WI38 (cell line): ENCODE measurements at regions not wholly inside any gene's neighbourhood (a gene's known extent, or its start where the extent isn't known, plus 50 kb on each side); places are given as distances from the start of the nearest gene placed in this dataset.

ENCODE experiments used
- H3K4me3 ChIP-seq: 2 replicates; pipeline ENCODE4 v1.5.1; 2011; ENCODE audit warnings: low read depth, mild to moderate bottlenecking, control low read depth, low read length
- TF ChIP-seq, protein P1 (sequence below): IDR thresholded peaks from 2 replicates; pipeline ENCODE4 v1.5.1; 2012; ENCODE audit warnings: low read depth, mild to moderate bottlenecking, control low read depth, low read length

DNA sequence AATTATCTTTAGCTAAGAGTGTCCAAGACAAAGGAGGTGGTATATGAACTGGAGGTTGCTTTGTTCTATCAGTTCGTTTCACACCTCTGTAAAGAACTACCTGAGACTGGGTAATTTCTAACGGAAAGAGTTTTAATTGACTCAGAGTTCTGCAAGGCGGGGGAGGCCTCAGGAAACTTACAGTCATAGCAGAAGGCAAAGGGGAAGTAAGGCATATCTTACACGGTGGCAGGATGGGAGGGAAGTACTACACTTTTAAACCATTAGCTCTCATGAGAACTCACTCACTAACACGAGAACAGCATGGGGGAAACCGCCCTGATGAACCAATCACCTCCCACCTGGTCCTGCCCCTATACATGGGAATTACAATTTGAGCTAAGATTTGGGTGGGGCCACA, 1202.3 kb upstream of the LRRTM3 start:
- TF ChIP-seq, protein P1, sequence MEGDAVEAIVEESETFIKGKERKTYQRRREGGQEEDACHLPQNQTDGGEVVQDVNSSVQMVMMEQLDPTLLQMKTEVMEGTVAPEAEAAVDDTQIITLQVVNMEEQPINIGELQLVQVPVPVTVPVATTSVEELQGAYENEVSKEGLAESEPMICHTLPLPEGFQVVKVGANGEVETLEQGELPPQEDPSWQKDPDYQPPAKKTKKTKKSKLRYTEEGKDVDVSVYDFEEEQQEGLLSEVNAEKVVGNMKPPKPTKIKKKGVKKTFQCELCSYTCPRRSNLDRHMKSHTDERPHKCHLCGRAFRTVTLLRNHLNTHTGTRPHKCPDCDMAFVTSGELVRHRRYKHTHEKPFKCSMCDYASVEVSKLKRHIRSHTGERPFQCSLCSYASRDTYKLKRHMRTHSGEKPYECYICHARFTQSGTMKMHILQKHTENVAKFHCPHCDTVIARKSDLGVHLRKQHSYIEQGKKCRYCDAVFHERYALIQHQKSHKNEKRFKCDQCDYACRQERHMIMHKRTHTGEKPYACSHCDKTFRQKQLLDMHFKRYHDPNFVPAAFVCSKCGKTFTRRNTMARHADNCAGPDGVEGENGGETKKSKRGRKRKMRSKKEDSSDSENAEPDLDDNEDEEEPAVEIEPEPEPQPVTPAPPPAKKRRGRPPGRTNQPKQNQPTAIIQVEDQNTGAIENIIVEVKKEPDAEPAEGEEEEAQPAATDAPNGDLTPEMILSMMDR, result no peak
- no peak overlapping the region for H3K4me3 ChIP-seq

DNA sequence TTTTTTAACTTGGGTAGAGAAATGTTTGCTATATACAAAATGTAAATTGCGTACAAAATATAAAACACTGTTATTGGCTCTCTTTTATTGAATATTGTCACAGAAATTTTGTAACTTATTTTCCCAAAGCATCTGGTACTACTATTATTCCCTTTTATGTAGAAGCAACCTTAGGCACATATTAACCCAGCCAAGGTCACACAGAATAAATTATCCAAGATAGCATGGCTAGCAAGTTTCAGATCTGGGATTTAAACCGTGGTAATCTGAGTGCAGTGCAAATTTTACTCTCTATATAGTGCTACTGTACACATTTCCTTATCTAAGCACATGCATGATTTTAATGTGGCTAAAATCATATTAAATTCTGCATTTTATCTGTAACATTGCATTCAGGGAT, 1190.5 kb upstream of the LRRTM3 start:
- no peak overlapping the region for H3K4me3 ChIP-seq
- TF ChIP-seq, protein P1, result no peak

DNA sequence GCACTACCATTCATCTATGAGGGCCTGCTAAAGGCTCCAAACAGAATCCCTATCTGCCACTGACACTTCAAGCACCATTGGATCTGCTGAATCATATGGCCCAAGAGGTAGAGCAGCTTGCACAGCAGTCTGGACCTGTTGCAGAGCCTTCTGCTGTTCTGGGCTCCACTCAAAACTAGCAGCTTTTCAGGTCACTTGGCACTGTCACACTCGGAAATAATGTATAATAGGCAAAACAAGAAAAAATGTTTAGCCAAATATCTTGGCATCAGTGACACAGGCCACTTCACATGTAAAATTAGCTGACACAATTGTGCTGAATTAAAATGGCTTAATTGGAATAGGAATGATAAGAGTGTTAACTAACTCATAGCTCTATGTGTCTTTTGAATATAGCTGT, 1182.9 kb upstream of the LRRTM3 start:
- TF ChIP-seq, protein P1, result no peak
- no peak overlapping the region for H3K4me3 ChIP-seq

DNA sequence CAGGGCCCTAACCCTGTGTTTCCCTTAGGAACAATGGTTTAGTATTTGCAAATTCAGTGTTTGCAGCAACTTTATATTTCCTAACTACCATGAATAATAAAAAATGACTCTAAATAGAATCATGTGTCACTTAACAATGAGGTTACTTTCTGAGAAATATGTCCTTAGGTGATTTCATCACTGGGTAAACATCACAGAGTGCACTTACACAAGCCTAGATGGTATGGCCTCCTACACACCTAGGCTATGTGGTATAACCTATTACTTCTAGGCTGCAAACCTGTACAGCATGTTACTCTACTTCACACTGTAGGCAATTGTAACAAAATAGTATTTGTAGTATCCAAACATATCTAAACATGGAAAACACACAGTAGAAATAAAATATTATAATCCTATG, 1174.6 kb upstream of the LRRTM3 start:
- TF ChIP-seq, protein P1, result no peak
- H3K4me3 ChIP-seq, result no peak overlapping the region

DNA sequence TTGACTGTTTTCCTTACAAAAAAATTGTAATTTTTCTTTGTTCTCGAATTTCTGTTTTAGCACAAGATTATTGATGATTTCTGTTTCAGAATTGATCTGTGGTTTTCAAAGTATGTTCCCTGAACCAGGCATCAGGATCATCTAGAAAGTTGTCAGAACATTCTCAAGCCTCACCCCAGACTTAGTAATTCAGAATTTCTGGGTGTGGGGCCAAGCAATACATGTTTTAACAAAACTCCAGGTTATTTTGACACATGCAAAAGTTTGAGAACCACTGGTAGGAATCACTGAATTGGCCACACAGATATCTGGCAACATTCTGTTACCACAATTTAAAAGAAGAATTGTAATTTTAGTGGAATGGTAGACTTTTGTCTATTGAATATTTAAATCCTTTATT, 1173.9 kb upstream of the LRRTM3 start:
- no peak overlapping the region for H3K4me3 ChIP-seq
- TF ChIP-seq, protein P1, result no peak

DNA sequence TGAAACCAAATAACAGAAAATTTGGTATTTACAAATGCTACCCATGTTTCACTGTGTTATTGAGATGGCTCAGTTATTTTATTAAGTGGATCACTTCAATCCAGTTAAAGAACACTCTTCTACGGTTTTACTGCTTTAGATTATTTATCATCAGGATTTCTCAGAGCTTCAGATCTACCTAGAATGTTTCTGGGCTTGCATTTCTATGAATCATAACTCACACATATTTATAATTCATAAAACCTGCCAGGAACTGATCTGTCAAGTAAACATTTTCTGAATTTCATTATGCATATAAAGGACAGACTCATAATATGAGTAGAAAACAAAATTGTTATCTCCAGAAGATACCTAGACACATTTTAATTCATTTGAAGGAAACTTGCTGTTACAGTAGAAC, 1172.3 kb upstream of the LRRTM3 start:
- no peak overlapping the region for H3K4me3 ChIP-seq

DNA sequence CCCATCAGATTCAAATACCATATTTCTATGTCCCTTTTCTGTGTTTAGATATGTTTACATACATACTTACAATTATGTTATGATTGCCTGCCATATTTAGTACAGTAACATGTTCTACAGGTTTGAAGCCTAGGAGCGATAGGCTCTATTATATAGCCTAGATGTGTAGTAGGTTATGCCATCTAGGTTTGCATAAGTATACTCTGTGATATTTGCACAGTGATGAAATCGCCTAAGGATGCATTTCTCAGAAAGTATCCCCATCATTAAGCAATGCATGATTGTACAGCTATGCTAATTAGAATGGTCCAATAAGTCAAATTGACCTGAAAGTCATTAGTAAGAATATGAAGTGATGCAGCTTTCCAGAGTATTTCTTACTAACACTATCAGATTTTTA, 1171.7 kb upstream of the LRRTM3 start:
- TF ChIP-seq, protein P1, result no peak
- no peak overlapping the region for H3K4me3 ChIP-seq

More for the DNA sequence above, 1172.3 kb upstream of the LRRTM3 start:
- TF ChIP-seq, protein P1, result no peak
